ENCODE measurements at regions not wholly inside any gene's neighbourhood (a gene's known extent, or its start where the extent isn't known, plus 50 kb on each side); places are given as distances from the start of the nearest gene placed in this dataset.

DNA sequence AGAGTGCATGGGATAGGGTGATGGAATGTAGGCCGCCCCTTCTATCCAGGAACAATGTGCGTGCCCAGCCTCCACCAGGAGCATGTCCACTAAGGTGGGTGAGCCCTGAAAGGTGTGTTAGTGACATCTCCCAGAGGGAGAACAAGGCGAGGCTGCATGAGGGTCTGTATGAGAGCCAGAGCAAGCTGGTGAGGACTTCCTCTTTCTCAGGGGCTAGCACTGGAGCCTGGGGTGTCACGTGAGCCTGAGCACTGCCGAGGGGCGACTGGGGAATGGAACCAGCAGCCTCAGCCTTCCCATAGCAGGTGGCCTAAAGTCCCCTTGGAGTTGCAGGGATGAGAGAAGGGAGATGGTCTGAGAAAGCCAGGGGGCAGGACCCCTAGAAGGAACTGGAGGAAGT lies 156.3 kb upstream of the COBL start:
- Histone ChIP-seq H3K36me3 (no peaks in the 10 kb centered on the region), H3K4me2 (no peak overlapping the region), H3K9me3 (no peaks in the 10 kb centered on the region), H3K4me1 (peaks cover under 1% of the 10 kb centered on the region; the same call in 1 of the 2 replicates), H3K9ac (no peak overlapping the region), H4K20me1 (no peaks in the 10 kb centered on the region), H3K27ac (no peak overlapping the region), H3K4me3 (no peak overlapping the region), H3K27me3 (no peaks in the 10 kb centered on the region)
- TF ChIP-seq Cebpa-rat (IDR thresholded peaks at IDR 0.05): no peak

DNA sequence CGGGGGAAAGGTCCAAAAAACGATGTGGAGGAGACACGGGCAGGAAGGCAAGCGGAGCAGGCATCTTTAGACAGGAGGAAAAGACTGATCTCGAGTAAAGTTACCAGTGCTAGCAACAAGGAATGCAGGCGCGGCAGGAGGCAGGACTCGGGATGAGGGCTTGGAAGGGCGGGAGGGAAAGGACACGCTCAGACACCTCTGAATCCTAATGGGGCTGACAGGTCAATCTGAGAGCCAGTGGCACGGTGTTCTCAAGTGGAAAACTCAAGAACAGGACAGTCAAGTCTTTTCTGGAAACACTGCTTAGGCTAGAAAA lies 155.3 kb upstream of the COBL start:
- no peaks in the 10 kb centered on the region for H3K36me3 ChIP-seq
- H3K4me2 ChIP-seq: no peak overlapping the region
- H3K27ac ChIP-seq: no peak overlapping the region
- H3K9ac ChIP-seq: no peak overlapping the region
- peaks cover 10% of the 10 kb centered on the region; the same call in 1 of the 2 replicates for H3K4me1 ChIP-seq
- no peak for TF ChIP-seq Cebpa-rat (IDR thresholded peaks at IDR 0.05)
- H3K4me3 ChIP-seq: no peak overlapping the region
- no peaks in the 10 kb centered on the region for H3K9me3 ChIP-seq
- no peaks in the 10 kb centered on the region for H3K27me3 ChIP-seq
- H4K20me1 ChIP-seq: no peaks in the 10 kb centered on the region

GRCh38 chr7:51471210-51471980 lies 154.8 kb upstream of the COBL start:
- H4K20me1 ChIP-seq: no peaks in the 10 kb centered on the region
- H3K27ac ChIP-seq: no peak overlapping the region
- no peak overlapping the region for H3K4me2 ChIP-seq
- no peaks in the 10 kb centered on the region for H3K27me3 ChIP-seq
- H3K9ac ChIP-seq: no peak overlapping the region
- no peak for TF ChIP-seq Cebpa-rat (IDR thresholded peaks at IDR 0.05)
- peaks cover 13% of the 10 kb centered on the region; the same call in 1 of the 2 replicates for H3K4me1 ChIP-seq
- H3K4me3 ChIP-seq: no peak overlapping the region
- H3K36me3 ChIP-seq: no peaks in the 10 kb centered on the region
- H3K9me3 ChIP-seq: no peaks in the 10 kb centered on the region

DNA sequence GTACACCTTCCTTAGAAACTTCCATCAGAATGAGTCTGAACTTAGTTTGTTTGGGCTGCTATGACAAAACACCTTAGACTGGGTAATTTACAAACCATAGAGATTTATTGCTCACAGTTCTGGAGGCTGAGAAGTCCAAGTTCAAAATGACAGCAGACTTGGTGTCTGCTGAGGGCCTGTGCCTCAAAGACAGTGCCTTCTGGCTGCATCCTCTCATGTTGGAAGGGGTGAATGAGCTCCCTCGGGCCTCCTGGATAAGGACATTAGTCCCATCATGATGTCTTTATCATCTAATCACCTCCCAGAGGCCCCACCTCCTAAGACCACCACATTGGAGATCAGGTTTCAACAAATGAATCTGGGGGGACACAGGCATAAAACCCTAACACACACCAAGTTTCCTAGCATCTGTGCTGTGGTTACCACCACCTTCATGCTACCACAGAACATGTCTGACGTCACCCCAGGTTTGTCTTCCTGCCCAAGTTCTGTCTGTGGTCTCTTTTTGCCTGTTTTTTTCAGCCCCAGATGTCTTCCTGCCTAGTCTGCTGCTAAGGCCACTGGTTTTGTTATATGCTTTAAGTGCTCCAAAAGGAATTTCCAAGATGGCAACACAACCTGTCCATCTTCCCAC lies 150.9 kb upstream of the COBL start:
- Histone ChIP-seq H3K4me1 (peaks cover 13% of the 10 kb centered on the region; the same call in 1 of the 2 replicates), H4K20me1 (no peaks in the 10 kb centered on the region), H3K36me3 (no peaks in the 10 kb centered on the region), H3K27ac (no peak overlapping the region), H3K4me2 (0 out of 2 replicates have a peak overlapping the region, but pooled peaks have one; percentile 5), H3K27me3 (no peaks in the 10 kb centered on the region), H3K4me3 (no peak overlapping the region), H3K9ac (no peak overlapping the region), H3K9me3 (no peaks in the 10 kb centered on the region)
- TF ChIP-seq Cebpa-rat (IDR thresholded peaks at IDR 0.05): no peak

DNA sequence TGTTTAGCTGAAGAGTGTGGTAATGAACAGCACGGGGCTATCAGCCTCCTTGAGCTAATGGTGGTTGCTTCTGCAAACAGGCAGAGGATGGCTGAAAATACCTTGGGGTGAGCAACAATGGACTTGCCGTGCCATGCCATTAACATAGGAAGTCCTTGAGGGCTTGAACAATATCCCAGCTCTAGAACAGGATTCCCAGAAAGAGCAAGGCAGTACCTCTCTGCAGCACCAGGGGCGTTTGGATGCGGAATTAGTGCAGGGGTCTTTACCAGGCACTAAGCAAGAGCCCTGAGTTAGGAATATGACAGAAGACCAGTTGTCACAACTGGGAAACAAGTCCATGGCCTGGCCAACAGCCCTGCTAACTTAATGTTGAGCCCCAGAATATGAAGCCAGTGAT lies 143.2 kb upstream of the COBL start:
- no peaks in the 10 kb centered on the region for H3K36me3 ChIP-seq
- no peaks in the 10 kb centered on the region for H4K20me1 ChIP-seq
- no peak overlapping the region for H3K9ac ChIP-seq
- no peak overlapping the region for H3K4me2 ChIP-seq
- no peaks in the 10 kb centered on the region for H3K9me3 ChIP-seq
- H3K27me3 ChIP-seq: no peaks in the 10 kb centered on the region
- no peaks in the 10 kb centered on the region for H3K4me1 ChIP-seq
- H3K4me3 ChIP-seq: no peak overlapping the region
- no peak overlapping the region for H3K27ac ChIP-seq
- TF ChIP-seq Cebpa-rat (IDR thresholded peaks at IDR 0.05): no peak

DNA sequence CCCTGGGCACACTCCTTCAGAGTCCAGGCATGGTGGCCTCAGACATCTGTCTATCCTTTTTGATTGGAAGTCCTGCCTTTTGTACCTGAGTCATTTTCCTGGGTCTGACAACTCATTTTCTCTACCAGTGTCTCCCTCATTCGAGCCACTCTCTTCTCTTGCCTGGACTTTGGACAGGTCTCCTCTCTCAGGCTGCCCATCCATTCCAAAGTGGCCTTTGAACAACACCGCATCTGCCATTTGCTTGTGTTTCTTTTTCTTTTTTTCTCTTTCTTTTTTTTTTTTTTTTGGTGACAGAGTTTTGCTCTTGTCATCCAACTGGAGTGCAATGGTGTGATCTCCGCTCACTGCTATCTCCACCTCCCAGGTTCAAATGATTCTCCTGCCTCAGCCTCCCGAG lies 142.1 kb upstream of the COBL start:
- Histone ChIP-seq H3K4me2 (no peak overlapping the region), H3K27me3 (no peaks in the 10 kb centered on the region), H4K20me1 (no peaks in the 10 kb centered on the region), H3K4me1 (no peaks in the 10 kb centered on the region), H3K27ac (no peak overlapping the region), H3K9me3 (no peaks in the 10 kb centered on the region), H3K36me3 (no peaks in the 10 kb centered on the region), H3K4me3 (no peak overlapping the region), H3K9ac (no peak overlapping the region)
- no peak for TF ChIP-seq Cebpa-rat (IDR thresholded peaks at IDR 0.05)

DNA sequence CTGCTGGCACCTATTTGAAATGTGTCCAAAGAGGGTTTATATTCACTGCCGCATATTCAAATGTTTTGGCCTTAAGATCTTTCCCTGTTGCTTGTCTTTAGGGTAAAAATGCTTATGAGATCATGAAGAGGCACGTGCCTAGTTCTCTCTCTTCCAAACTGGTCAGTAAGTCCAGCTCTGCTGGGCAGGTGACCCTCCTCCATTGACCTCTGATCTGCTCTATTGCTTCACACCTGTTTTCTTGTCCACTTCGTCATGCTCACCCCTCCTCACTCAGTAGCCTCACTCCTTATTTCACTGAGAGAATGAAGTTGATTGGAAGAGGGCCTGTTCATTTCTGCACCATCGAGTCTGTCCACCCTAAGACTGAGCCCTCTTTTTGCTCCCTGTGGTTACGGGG lies 140.5 kb upstream of the COBL start:
- Histone ChIP-seq H3K27me3 (no peaks in the 10 kb centered on the region), H3K36me3 (no peaks in the 10 kb centered on the region), H3K4me2 (no peak overlapping the region), H4K20me1 (no peaks in the 10 kb centered on the region), H3K9ac (no peak overlapping the region), H3K27ac (no peak overlapping the region), H3K9me3 (no peaks in the 10 kb centered on the region), H3K4me1 (0 out of 2 replicates have a peak, but pooled peaks cover 7% of the 10 kb centered on the region), H3K4me3 (no peak overlapping the region)
- no peak for TF ChIP-seq Cebpa-rat (IDR thresholded peaks at IDR 0.05)

- no peak overlapping the region for H3K4me2 ChIP-seq
- no peak for TF ChIP-seq Cebpa-rat (IDR thresholded peaks at IDR 0.05)
- H3K4me3 ChIP-seq: no peak overlapping the region
- no peaks in the 10 kb centered on the region for H3K27me3 ChIP-seq
- 0 out of 2 replicates have a peak, but pooled peaks cover 7% of the 10 kb centered on the region for H3K4me1 ChIP-seq
- H3K36me3 ChIP-seq: no peaks in the 10 kb centered on the region
- no peaks in the 10 kb centered on the region for H3K9me3 ChIP-seq
- H3K9ac ChIP-seq: no peak overlapping the region
- no peak overlapping the region for H3K27ac ChIP-seq
- H4K20me1 ChIP-seq: no peaks in the 10 kb centered on the region
Measured at GRCh38 chr7:51456431-51457060, 139.9 kb upstream of the COBL start.

DNA sequence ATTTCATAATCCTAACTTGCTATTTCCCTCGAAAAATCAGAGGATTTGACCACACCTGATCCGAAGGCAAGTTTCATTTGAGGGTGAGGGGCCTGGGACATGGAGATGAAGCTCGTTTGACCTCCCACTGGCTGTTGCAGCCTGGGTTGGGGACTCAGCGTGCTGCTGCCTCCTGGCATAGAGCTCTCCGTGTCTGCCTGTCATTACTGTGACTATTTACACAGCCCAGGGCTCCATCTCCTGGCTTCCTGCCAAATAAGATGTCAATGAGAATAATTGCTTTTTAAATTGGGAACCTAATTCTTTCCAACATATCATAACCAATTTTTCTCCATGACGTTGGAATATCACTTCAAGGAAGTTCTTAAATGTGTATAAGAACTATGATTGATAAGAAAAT lies 139.3 kb upstream of the COBL start:
- Histone ChIP-seq H3K27ac (no peak overlapping the region), H3K9me3 (no peaks in the 10 kb centered on the region), H4K20me1 (no peaks in the 10 kb centered on the region), H3K27me3 (no peaks in the 10 kb centered on the region), H3K4me2 (no peak overlapping the region), H3K4me1 (0 out of 2 replicates have a peak, but pooled peaks cover 7% of the 10 kb centered on the region), H3K4me3 (no peak overlapping the region), H3K36me3 (no peaks in the 10 kb centered on the region), H3K9ac (no peak overlapping the region)
- TF ChIP-seq Cebpa-rat (IDR thresholded peaks at IDR 0.05): no peak

DNA sequence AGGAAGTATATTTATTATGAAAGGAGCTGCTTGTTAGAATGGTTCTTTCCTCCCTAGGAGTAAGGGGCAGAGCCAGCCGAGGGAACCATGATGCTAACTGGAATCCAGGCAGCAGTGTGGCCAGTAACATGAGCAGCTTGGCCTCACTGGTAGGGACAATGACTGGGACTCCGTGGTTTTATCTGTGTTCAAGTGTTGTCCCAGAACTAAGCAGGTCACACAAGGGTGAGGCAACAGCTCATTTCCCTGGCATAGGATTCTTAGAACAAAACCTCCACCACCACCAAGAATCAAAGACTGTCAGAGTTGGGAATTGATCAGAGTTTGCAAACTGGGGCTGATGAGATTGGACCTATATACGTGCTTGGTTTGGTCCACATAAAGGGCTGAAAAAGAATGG lies 138.9 kb upstream of the COBL start:
- H4K20me1 ChIP-seq: no peaks in the 10 kb centered on the region
- no peak overlapping the region for H3K4me3 ChIP-seq
- no peaks in the 10 kb centered on the region for H3K36me3 ChIP-seq
- H3K4me1 ChIP-seq: 0 out of 2 replicates have a peak, but pooled peaks cover 7% of the 10 kb centered on the region
- no peaks in the 10 kb centered on the region for H3K9me3 ChIP-seq
- TF ChIP-seq Cebpa-rat (IDR thresholded peaks at IDR 0.05): no peak
- no peak overlapping the region for H3K4me2 ChIP-seq
- no peak overlapping the region for H3K9ac ChIP-seq
- H3K27me3 ChIP-seq: no peaks in the 10 kb centered on the region
- no peak overlapping the region for H3K27ac ChIP-seq
